NT2/D1 (cell line): ENCODE measurements at regions not wholly inside any gene's neighbourhood (a gene's known extent, or its start where the extent isn't known, plus 50 kb on each side); places are given as distances from the start of the nearest gene placed in this dataset.

Experiments
- SUZ12 ChIP-seq: IDR thresholded peaks from 2 replicates; pipeline ENCODE4 v1.6.1; 2011; ENCODE audit not compliant: insufficient read length, insufficient read depth; ENCODE audit errors: extremely low read depth
- YY1 ChIP-seq: IDR thresholded peaks from 2 replicates; pipeline ENCODE4 v1.6.1; 2011; ENCODE audit not compliant: insufficient read length, insufficient read depth
- ZNF274 ChIP-seq: IDR thresholded peaks from 2 replicates; pipeline ENCODE4 v1.6.1; 2011; ENCODE audit warnings: mild to moderate bottlenecking, low read depth, low read length

DNA sequence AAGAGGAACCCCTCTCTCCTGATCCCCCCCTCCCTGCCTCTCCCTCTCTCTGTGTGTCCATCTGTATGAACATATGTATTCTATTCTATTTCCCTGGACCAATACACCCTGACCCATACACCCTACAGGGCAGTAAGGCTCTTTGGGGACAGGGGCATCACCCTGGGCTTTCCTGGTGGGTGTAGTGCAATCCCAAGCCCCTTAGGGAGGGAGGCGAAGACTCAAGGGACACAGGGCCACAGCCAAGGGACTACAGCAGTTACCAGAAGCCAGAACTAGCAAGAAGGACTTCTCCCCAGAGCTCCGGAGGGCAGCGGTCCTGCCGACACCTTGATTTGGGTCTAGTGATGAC lies 214.2 kb upstream of the RAB6C start:
- no peak for TF ChIP-seq YY1
- no peak for TF ChIP-seq ZNF274
- no peak for TF ChIP-seq SUZ12
